Adrenal gland (tissue), 5 donors: ENCODE measurements at regions not wholly inside any gene's neighbourhood (a gene's known extent, or its start where the extent isn't known, plus 50 kb on each side); places are given as distances from the start of the nearest gene placed in this dataset.
"Not testable (repeated sequence)": the region's sequence is repeated elsewhere in the genome, so short reads cannot be mapped to it uniquely, and the experiment has no call there.

Experiments
- POLR2A ChIP-seq, 2 donors: fragments of 450-650 bp; IDR thresholded peaks; one replicate each; pipeline ENCODE4 v1.6.1; 2017; ENCODE audit warnings: antibody characterized with exemption in 2 of 2, mild to moderate bottlenecking in 2 of 2, moderate library complexity in 1 of 2
- TF ChIP-seq, protein P1 (sequence below), 6 experiments: fragments of 450-650 bp in 4 of 6; fragments of 200-600 bp in 2 of 6; sonication (generic) in 1 of 6; IDR thresholded peaks; 1 replicate in 5 of 6; 2 replicates in 1 of 6; pipeline versions ENCODE4 v1.5.1 to v1.8.0; 2016 to 2021; ENCODE audit warnings: antibody characterized with exemption in 6 of 6, mild to moderate bottlenecking in 2 of 6, moderate library complexity in 1 of 6
- donor health status: DM: no; HTN: no; CAD: no.

DNA sequence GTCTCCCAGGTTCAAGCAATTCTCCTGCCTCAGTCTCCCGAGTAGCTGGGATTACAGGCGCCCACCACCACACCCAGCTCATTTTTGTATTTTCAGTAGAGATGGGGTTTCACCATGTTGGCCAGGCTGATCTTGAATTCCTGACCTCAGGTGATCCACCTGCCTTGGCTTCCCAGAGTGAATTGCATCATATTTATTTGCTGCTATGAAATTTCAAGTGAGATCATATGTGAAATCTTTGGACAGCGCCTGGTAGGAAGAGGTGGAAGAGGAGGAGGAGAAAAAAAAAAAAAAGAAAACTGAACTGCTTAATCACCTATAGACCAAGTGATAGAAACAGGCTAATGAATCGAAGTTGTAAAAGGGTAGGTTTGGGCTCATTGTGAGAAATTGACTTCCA lies 557.8 kb upstream of the C16orf82 start:
- TF ChIP-seq, protein P1, sequence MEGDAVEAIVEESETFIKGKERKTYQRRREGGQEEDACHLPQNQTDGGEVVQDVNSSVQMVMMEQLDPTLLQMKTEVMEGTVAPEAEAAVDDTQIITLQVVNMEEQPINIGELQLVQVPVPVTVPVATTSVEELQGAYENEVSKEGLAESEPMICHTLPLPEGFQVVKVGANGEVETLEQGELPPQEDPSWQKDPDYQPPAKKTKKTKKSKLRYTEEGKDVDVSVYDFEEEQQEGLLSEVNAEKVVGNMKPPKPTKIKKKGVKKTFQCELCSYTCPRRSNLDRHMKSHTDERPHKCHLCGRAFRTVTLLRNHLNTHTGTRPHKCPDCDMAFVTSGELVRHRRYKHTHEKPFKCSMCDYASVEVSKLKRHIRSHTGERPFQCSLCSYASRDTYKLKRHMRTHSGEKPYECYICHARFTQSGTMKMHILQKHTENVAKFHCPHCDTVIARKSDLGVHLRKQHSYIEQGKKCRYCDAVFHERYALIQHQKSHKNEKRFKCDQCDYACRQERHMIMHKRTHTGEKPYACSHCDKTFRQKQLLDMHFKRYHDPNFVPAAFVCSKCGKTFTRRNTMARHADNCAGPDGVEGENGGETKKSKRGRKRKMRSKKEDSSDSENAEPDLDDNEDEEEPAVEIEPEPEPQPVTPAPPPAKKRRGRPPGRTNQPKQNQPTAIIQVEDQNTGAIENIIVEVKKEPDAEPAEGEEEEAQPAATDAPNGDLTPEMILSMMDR (IDR thresholded peaks at IDR 0.05), result not testable (repeated sequence)
- not testable (repeated sequence) for TF ChIP-seq POLR2A (IDR thresholded peaks at IDR 0.05)
